Liver (tissue), 8 donors: ENCODE measurements at regions not wholly inside any gene's neighbourhood (a gene's known extent, or its start where the extent isn't known, plus 50 kb on each side); places are given as distances from the start of the nearest gene placed in this dataset.

Experiments
- DNase-seq: peaks from one replicate; pipeline ENCODE4 v3.0.0-alpha.2; 2017; ENCODE audit warnings: low spot score
- H3K27ac ChIP-seq, 2 donors: one replicate each; pipeline ENCODE4 v1.7.0; 2013; ENCODE audit warnings: inconsistent platforms in 2 of 2, low read length in 2 of 2, control low read depth in 1 of 2, low read depth in 1 of 2, mild to moderate bottlenecking in 1 of 2
- H3K27me3 ChIP-seq, 4 donors: one replicate each; pipeline versions ENCODE4 v1.6.1 to v1.7.0; 2013; ENCODE audit warnings: low read length in 3 of 4, inconsistent platforms in 1 of 4, mild to moderate bottlenecking in 1 of 4, moderate library complexity in 1 of 4; ENCODE audit not compliant: control insufficient read depth in 4 of 4, insufficient read depth in 4 of 4
- H3K36me3 ChIP-seq, 4 donors: one replicate each; pipeline versions ENCODE4 v1.6.1 to v1.7.0; 2013; ENCODE audit warnings: low read length in 3 of 4, mild to moderate bottlenecking in 3 of 4, low read depth in 1 of 4, moderate library complexity in 1 of 4; ENCODE audit not compliant: control insufficient read depth in 4 of 4, insufficient read depth in 3 of 4
- H3K4me1 ChIP-seq, 4 donors: one replicate each; pipeline versions ENCODE4 v1.6.1 to v1.7.0; 2013; ENCODE audit warnings: low read length in 3 of 4, mild to moderate bottlenecking in 3 of 4, moderate library complexity in 1 of 4; ENCODE audit not compliant: control insufficient read depth in 4 of 4, insufficient read depth in 4 of 4
- H3K4me3 ChIP-seq, 3 donors: one replicate each; pipeline versions ENCODE4 v1.6.1 to v1.7.0; 2013; ENCODE audit warnings: low read length in 3 of 3, control low read depth in 1 of 3, low read depth in 1 of 3, mild to moderate bottlenecking in 1 of 3
- H3K9ac ChIP-seq, 2 donors: one replicate each; pipeline ENCODE4 v1.7.0; 2013; ENCODE audit warnings: low read length in 2 of 2, mild to moderate bottlenecking in 2 of 2, moderate library complexity in 2 of 2, control low read depth in 1 of 2, low read depth in 1 of 2
- H3K9me3 ChIP-seq, 4 donors: one replicate each; pipeline versions ENCODE4 v1.6.1 to v1.7.0; 2013; ENCODE audit warnings: low read length in 3 of 4; ENCODE audit not compliant: control insufficient read depth in 4 of 4
- EGR1 ChIP-seq, 2 donors: IDR thresholded peaks; 2 replicates each; pipeline ENCODE4 v1.6.1; 2016 to 2018; ENCODE audit warnings: antibody characterized with exemption in 2 of 2, low read depth in 2 of 2
- FOXA1 ChIP-seq: IDR thresholded peaks from 2 replicates; pipeline ENCODE4 v1.6.1; 2016; ENCODE audit warnings: antibody characterized with exemption
- FOXA2 ChIP-seq: IDR thresholded peaks from 2 replicates; pipeline ENCODE4 v1.6.1; 2016; ENCODE audit warnings: antibody characterized with exemption
- GABPA ChIP-seq, 2 donors: IDR thresholded peaks in 1 of 2; conservative IDR thresholded peaks in 1 of 2; 2 replicates each; pipeline ENCODE4 v1.6.1; 2016; ENCODE audit warnings: antibody characterized with exemption in 2 of 2, mild to moderate bottlenecking in 1 of 2, moderate library complexity in 1 of 2
- HNF4A ChIP-seq, 2 donors: conservative IDR thresholded peaks; 2 replicates each; pipeline ENCODE4 v1.6.1; 2016; ENCODE audit warnings: antibody characterized with exemption in 2 of 2, mild to moderate bottlenecking in 2 of 2
- HNF4G ChIP-seq: IDR thresholded peaks from 2 replicates; pipeline ENCODE4 v1.6.1; 2016; ENCODE audit warnings: antibody characterized with exemption
- JUND ChIP-seq, 2 donors: IDR thresholded peaks; 2 replicates each; pipeline ENCODE4 v1.6.1; 2016; ENCODE audit warnings: antibody characterized with exemption in 2 of 2
- NR2F2 ChIP-seq: IDR thresholded peaks from 2 replicates; pipeline ENCODE4 v1.6.1; 2016; ENCODE audit warnings: antibody characterized with exemption
- RAD21 ChIP-seq, 2 donors: IDR thresholded peaks; 2 replicates each; pipeline ENCODE4 v1.6.1; 2016; ENCODE audit warnings: antibody characterized with exemption in 2 of 2, mild to moderate bottlenecking in 2 of 2
- RXRA ChIP-seq, 2 donors: IDR thresholded peaks; 2 replicates each; pipeline ENCODE4 v1.6.1; 2017 to 2018; ENCODE audit warnings: antibody characterized with exemption in 2 of 2, mild to moderate bottlenecking in 1 of 2
- SP1 ChIP-seq: IDR thresholded peaks from 2 replicates; pipeline ENCODE4 v1.6.1; 2018; ENCODE audit warnings: antibody characterized with exemption, mild to moderate bottlenecking
- TAF1 ChIP-seq: conservative IDR thresholded peaks from 2 replicates; pipeline ENCODE4 v1.6.1; 2016; ENCODE audit warnings: antibody characterized with exemption, mild to moderate bottlenecking
- YY1 ChIP-seq: IDR thresholded peaks from 2 replicates; pipeline ENCODE4 v1.6.1; 2016; ENCODE audit warnings: antibody characterized with exemption, mild to moderate bottlenecking
- WGBS: extraction: QIAGEN DNeasy Blood & Tissue Kit; methylation state at CpG from one replicate; pipeline ENCODE4 v1.1.7; 2013; 5-methylcytosine and 5-hydroxymethylcytosine counted together
- TF ChIP-seq, protein P1 (sequence below): IDR thresholded peaks from 2 replicates; pipeline ENCODE4 v1.6.1; 2016; ENCODE audit warnings: antibody characterized with exemption
- TF ChIP-seq, protein P2 (sequence below): IDR thresholded peaks from 2 replicates; pipeline ENCODE4 v1.6.1; 2016; ENCODE audit warnings: antibody characterized with exemption
- TF ChIP-seq, protein P3 (sequence below): IDR thresholded peaks from 2 replicates; pipeline ENCODE4 v1.6.1; 2016; ENCODE audit warnings: antibody characterized with exemption
- TF ChIP-seq, protein P4 (sequence below): fragments of 150-350 bp; IDR thresholded peaks from 2 replicates; pipeline ENCODE4 v1.5.1; 2017; ENCODE audit warnings: improper control_type of control experiment, low read depth, low read length; ENCODE audit not compliant: missing input control
- TF ChIP-seq, protein P5 (sequence below): IDR thresholded peaks from 2 replicates; pipeline ENCODE4 v1.6.1; 2016; ENCODE audit warnings: antibody characterized with exemption, mild to moderate bottlenecking
- donor health status: healthy.
- donor health status: healthy.
- donor health status: healthy.
- donor health status: healthy.
- donor health status: healthy.

DNA sequence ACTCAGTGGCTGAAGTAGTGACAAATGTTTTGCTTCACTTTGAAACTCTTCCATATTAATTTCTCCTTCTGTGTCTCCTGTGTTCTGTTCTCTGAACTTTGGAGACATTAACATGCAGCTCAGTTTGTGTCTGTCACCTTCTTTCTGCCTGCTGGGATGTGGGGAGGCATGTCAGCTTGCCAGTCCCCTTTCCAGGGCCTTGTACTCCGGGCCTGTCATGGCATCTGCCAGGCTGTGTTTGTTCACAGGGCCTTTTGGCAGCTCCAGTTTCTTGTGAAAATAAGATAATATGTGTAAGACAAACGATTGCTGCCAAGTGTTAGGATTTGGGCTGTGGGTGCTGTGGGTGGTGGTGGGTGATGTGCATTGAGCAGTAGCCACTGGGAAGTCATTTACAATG, 76.1 kb upstream of the ELMO1 start:
- no peak overlapping the region for H3K27ac ChIP-seq
- no peaks in the 10 kb centered on the region for H3K9me3 ChIP-seq
- H3K4me3 ChIP-seq: no peak overlapping the region
- H3K27me3 ChIP-seq: no peaks in the 10 kb centered on the region
- H3K36me3 ChIP-seq: no peaks in the 10 kb centered on the region
- 48% methylated on average over 2 of the region's 2 CpGs for WGBS
- no peak for DNase-seq
- TF ChIP-seq EGR1 (IDR thresholded peaks at IDR 0.05; ENCODE audit: low read depth in 2 of 2) (no peak), GABPA (IDR thresholded peaks at IDR 0.05 in 1 of 2, conservative IDR thresholded peaks at IDR 0.05 in 1 of 2) (no peak), FOXA2 (no peak), RXRA (IDR thresholded peaks at IDR 0.05) (no peak), TAF1 (no peak)
- TF ChIP-seq, protein P1, sequence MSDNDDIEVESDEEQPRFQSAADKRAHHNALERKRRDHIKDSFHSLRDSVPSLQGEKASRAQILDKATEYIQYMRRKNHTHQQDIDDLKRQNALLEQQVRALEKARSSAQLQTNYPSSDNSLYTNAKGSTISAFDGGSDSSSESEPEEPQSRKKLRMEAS: no peak
- TF ChIP-seq, protein P2, sequence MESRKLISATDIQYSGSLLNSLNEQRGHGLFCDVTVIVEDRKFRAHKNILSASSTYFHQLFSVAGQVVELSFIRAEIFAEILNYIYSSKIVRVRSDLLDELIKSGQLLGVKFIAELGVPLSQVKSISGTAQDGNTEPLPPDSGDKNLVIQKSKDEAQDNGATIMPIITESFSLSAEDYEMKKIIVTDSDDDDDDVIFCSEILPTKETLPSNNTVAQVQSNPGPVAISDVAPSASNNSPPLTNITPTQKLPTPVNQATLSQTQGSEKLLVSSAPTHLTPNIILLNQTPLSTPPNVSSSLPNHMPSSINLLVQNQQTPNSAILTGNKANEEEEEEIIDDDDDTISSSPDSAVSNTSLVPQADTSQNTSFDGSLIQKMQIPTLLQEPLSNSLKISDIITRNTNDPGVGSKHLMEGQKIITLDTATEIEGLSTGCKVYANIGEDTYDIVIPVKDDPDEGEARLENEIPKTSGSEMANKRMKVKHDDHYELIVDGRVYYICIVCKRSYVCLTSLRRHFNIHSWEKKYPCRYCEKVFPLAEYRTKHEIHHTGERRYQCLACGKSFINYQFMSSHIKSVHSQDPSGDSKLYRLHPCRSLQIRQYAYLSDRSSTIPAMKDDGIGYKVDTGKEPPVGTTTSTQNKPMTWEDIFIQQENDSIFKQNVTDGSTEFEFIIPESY: no peak
- H3K4me1 ChIP-seq: peaks cover 0 to 5% (median 2%) of the 10 kb centered on the region in 4 donors
- no peak overlapping the region for H3K9ac ChIP-seq

DNA sequence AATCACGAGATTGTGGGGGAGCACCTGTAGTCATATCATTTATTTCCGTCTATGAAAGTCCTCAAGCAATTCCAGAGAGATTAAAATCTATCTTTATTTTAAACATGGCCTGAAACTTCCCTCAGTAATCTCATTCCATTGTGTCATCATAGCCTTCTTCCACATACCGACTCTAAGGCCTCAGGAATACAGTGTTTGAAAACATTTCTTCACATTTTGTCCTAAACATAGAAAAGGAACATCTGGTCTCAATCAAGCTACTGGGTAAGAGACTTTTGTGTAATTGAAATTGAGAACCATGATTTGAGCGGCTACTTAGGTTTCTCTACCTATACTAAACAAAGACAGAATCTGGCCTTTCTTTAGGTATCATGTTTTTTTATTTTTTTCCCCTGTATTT, 78.0 kb upstream of the ELMO1 start:
- Histone ChIP-seq H3K4me3 (no peak overlapping the region), H3K9ac (no peak overlapping the region), H3K9me3 (no peaks in the 10 kb centered on the region), H3K4me1 (peaks cover 0 to 5% (median 2%) of the 10 kb centered on the region in 4 donors), H3K36me3 (no peaks in the 10 kb centered on the region), H3K27ac (no peak overlapping the region), H3K27me3 (no peaks in the 10 kb centered on the region)
- WGBS: 92% methylated on average over 4 of the region's 4 CpGs
- TF ChIP-seq FOXA1 (no peak), NR2F2 (no peak), TAF1 (no peak), RXRA (IDR thresholded peaks at IDR 0.05) (no peak), HNF4G (no peak), RAD21 (IDR thresholded peaks at IDR 0.05) (no peak), FOXA2 (no peak), JUND (IDR thresholded peaks at IDR 0.05) (no peak), EGR1 (IDR thresholded peaks at IDR 0.05; ENCODE audit: low read depth in 2 of 2) (no peak), YY1 (no peak), SP1 (no peak), HNF4A (conservative IDR thresholded peaks at IDR 0.05) (no peak), GABPA (IDR thresholded peaks at IDR 0.05 in 1 of 2, conservative IDR thresholded peaks at IDR 0.05 in 1 of 2) (no peak)
- TF ChIP-seq, protein P2: no peak
- TF ChIP-seq, protein P1: no peak
- TF ChIP-seq, protein P3, sequence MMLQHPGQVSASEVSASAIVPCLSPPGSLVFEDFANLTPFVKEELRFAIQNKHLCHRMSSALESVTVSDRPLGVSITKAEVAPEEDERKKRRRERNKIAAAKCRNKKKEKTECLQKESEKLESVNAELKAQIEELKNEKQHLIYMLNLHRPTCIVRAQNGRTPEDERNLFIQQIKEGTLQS: no peak
- TF ChIP-seq, protein P4, sequence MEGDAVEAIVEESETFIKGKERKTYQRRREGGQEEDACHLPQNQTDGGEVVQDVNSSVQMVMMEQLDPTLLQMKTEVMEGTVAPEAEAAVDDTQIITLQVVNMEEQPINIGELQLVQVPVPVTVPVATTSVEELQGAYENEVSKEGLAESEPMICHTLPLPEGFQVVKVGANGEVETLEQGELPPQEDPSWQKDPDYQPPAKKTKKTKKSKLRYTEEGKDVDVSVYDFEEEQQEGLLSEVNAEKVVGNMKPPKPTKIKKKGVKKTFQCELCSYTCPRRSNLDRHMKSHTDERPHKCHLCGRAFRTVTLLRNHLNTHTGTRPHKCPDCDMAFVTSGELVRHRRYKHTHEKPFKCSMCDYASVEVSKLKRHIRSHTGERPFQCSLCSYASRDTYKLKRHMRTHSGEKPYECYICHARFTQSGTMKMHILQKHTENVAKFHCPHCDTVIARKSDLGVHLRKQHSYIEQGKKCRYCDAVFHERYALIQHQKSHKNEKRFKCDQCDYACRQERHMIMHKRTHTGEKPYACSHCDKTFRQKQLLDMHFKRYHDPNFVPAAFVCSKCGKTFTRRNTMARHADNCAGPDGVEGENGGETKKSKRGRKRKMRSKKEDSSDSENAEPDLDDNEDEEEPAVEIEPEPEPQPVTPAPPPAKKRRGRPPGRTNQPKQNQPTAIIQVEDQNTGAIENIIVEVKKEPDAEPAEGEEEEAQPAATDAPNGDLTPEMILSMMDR: no peak
- TF ChIP-seq, protein P5, sequence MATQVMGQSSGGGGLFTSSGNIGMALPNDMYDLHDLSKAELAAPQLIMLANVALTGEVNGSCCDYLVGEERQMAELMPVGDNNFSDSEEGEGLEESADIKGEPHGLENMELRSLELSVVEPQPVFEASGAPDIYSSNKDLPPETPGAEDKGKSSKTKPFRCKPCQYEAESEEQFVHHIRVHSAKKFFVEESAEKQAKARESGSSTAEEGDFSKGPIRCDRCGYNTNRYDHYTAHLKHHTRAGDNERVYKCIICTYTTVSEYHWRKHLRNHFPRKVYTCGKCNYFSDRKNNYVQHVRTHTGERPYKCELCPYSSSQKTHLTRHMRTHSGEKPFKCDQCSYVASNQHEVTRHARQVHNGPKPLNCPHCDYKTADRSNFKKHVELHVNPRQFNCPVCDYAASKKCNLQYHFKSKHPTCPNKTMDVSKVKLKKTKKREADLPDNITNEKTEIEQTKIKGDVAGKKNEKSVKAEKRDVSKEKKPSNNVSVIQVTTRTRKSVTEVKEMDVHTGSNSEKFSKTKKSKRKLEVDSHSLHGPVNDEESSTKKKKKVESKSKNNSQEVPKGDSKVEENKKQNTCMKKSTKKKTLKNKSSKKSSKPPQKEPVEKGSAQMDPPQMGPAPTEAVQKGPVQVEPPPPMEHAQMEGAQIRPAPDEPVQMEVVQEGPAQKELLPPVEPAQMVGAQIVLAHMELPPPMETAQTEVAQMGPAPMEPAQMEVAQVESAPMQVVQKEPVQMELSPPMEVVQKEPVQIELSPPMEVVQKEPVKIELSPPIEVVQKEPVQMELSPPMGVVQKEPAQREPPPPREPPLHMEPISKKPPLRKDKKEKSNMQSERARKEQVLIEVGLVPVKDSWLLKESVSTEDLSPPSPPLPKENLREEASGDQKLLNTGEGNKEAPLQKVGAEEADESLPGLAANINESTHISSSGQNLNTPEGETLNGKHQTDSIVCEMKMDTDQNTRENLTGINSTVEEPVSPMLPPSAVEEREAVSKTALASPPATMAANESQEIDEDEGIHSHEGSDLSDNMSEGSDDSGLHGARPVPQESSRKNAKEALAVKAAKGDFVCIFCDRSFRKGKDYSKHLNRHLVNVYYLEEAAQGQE: no peak
- no peak for DNase-seq
